Stromal cell of bone marrow (primary cell): ENCODE measurements at regions not wholly inside any gene's neighbourhood (a gene's known extent, or its start where the extent isn't known, plus 50 kb on each side); places are given as distances from the start of the nearest gene placed in this dataset.

Experiments used
- DNase-seq: peaks from one replicate; pipeline ENCODE4 v3.0.0-alpha.2; 2012; ENCODE audit warnings: low read depth

DNA sequence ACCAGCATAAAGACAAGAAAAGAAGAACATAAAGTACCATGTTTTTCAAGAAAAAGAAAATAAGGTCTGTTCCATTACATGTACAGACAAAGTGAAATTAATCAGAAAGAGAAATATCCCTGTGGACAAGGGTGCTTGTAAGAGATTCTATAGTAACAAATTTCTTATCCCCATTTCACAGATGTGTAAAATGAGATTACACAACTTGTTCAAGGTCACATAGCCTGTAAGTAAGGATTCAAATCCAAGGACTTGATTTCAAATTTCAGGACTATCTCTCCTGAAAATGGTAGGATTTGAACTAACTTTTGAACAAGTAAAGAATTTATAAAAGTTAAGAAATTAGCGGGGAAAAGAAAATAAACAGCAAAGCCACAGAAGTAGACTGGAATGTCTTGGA, 248.2 kb upstream of the SLC39A10 start:
- DNase-seq, result no peak

DNA sequence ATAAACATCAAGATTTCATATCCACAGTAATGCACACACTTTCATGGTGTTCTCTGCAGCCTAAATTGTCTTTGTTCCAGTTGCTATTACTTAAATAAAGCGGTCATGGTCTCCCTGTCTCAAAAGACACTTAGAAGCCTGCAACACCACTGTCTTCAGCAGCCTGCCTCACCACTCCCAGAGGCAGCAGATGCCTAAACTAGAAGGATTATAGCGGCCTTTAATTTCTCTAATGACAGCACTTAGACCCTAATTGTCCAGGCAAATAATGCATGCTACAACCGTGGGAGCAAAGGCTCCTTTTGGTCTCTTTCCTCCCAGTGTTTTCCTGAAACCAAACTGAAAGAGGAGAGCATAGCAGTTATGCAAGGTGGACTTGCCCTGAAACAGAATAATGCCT, 248.8 kb upstream of the SLC39A10 start:
- no peak for DNase-seq

DNA sequence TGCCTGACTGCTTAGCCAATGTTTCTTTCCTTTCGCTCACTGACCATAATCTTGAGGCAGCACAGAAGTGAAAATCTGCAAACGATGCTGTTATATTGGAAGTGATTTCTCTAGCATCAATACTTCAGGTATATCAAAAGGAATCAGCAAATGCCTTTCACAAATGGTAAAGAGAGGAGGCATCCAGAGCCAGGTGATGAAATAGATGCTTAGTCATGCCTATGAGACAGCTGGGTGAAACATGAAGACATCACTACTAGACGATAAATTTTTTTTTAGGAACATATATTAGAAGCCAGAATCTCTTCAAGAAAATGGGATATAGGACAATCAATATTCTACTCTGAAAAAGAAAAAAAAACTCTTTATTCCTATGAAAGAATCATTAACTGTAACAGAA, 249.2 kb upstream of the SLC39A10 start:
- DNase-seq, result peak; percentile 0

DNA sequence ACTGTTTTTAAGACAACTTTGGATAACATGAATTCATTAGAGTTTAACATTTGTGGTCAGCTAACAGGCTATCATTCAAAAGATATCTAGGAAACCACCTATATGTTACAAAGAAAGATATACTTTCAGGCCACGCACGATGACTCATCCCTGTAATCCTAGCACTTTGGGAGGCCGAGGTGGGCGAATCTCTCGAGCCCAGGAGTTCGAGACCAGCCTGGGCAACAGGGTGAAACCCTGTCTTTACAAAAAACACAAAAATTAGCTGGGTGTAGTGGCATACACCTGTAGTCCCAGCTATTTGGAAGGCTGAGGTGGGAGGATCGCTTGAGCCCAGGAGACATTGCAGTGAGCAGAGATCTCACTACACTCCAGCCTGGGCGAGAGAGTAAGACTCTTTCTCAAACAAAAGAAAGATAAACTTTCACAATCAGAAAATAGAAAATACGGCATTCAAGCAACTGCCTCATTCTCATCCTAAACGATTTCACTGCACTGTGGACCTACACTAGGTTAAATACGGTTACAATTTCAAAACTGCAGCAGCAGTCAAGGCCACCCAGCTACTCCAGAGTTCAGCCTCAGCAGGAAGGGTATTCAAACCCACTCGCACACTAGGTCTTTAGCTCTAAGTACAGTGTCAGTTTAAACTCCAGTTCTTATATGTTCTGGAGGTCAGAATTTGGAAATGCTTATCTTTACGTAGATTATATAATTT, 250.0 kb upstream of the SLC39A10 start:
- no peak for DNase-seq

DNA sequence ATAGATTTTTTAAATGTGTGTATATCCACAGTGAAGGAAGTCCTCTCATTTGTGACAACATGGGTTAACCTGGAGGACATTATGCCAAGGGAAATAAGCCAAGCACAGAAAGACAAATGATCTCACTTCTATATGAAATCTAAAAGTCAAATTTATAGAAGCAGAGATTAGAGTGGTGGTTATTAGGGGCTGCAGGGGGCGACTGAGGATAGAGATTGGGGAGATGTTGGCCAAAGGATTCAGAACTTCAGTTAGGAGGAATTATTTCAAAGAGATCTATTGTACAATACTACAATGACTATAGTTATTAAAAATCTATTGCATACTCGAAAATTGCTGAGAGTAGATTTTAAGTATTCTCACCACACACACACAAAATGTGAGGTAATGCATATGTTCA, 252.4 kb upstream of the SLC39A10 start:
- peak; percentile 1 for DNase-seq

DNA sequence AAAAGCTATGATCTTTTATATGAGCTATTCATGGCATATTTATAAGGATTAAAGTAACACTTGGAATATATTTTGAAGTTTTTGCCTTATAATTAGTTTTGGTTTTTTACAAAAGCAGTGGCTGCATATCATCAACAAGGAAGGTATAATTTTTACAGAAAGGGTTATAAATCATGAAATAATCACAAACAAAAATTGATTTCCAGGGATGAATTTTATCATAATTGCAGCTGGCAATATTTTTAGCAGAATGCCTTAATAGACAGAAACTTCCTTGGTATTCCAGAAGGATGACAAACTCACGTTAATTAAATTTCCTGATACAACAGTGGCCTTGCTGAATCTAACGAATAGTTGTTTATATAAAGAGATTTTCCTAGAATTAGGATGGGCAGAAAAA, 260.5 kb upstream of the SLC39A10 start:
- no peak for DNase-seq

DNA sequence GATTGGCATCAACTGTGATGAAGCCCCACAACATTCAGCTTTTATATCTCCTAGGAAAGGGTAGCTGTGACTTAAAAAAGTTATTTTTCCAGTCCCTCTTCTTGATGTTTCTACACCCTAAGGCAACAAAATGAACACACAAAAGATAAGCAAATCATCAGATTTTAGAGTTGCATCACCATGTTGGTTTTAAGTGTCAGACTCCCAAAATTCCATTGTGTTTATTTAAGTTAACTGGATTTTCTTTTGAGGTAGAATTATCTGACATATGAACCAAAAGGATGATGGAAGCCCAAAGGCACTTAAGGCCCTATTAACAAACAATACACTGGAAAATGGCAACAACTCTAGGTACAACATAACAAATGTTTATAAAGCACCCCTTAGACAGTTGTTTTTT, 261.7 kb upstream of the SLC39A10 start:
- DNase-seq, result no peak

DNA sequence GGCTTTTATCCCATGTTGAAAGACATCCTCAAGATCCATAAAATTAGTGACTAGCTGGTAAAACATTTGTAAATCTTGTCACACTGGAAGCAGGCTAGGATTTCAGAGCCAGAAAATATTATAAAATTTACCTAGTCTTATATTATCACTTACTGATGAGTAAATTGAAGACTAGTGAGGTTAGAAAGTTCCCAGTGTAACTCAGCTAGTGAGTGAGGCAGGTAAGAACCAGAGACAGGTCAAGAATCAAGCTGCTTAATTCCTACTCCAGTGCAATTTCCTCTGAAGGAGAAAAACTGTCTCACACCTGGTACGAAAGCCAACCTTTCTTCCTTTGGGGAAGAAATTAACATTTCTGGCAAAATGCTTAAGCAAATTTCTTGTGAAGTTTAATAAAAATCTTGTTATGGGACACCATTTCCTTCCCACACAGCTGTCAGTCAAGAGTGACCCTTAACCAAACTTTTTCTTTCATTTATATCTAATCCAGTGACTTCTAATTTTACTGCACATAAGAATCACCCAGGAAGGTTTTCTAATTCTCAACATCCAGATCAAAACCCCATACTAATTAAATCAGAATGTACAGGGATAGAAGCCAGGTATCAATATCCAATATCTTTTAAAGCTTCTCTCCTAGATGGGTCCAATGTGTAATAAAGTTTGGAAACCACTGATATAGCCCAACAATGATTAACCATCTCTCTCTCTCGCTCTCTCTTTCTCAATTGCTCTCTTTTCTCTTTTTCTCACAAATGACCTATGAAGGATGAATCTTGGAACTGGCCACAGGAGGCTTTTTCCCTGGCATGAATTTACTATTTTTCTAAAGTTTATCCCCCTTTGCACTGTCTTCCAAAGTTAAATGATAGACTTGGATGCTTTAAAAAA, 264.3 kb upstream of the SLC39A10 start:
- no peak for DNase-seq

DNA sequence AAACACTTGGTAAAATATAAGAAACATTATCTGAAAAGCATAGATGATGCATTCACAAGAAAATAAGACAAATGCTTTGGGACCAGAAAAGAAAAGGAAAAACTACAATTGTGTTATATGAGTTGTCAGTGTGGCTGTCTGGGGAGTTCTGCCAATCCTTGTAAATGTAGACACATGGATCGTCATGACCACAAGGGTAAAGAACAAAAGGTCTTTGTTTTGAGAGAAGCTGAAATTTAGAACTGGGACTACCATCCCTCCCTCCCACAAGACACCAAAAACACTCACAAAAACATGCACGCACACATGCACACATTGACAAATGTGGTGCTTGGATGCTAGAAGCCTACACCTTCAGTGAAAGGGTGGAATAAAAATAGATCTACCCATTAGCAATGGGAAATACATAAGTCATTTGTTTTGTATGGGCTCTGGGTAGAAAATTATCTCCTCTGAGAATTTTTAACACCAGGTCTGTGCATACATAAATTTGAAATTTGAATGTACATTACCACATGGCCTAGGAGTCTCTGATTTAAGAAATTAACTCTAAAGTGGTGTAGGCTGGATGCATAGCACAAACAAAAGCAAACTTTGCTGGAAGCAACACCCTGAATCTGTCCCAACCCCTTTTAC, 266.2 kb upstream of the SLC39A10 start:
- DNase-seq, result no peak

DNA sequence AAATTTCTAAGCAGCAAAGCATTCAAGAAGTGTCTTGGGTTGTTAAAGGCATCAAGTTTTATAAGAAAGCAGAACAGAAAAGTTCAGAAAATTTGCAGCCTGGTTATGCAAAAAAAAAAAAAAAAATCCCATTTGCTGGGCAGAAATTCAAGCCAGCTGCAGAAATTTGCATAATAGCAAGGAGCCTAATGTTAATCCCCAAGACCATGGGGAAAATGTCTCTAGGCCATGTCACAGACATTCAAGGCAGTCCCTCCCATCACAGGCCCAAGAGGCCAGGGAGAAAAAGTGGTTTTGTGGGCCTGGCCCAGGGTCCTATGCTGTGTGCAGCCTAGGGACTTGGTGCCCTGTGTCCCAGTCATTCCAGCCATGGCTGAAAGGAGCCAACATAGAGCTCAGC, 269.0 kb upstream of the SLC39A10 start:
- DNase-seq, result no peak

DNA sequence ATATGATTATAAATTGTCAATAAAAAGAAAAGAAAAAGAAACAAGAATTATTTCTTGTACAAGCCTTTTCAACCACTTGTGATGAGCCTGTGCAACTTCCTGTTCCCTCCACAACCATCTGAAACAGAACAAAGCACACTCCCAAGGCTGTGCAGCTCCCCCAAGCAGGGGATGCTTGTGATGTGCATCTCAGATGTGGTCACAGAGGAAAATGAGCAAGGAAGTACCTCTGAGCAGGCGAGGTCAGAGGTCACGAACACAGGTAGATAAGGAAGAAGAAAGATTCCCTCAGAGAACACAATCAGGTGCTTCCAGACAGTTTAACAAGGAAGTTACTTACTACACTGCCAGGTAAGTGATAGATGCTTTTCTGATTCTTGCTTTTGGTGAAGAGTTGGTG, 274.8 kb upstream of the SLC39A10 start:
- DNase-seq, result no peak

DNA sequence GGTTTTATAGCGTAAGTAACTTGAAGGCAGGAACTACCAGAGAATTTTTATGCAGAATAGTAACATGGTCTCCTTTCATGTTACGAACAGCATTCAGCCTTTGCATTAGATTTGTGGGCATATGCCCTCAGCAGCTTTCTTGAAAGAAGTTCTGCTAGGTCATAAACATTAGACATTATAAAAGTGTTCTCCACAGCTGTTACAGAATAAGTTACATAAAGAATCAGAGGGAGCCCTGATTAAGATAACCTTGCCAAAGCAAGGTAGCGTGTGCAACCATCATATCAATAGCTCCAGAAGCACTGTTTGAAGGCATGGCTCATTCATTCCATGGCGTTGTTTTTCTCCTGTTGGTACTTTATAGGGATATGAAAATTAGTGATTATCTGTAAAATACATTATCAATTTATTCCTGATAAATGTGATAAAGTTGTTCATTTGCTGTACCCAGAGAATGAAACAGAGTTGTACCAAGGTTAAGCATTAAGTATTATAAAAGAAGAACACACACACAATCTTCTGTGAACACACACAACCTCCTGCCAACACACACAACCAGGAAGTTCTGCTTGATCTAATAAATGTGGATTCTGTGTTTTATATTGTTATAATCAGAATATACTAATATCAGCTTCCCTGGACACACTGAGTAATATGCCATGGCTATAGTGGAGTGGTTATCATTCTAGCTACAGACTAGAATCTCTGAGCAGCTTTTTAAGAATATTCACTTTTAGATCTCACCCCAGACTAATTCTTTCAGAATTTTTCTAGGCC, 286.7 kb upstream of the SLC39A10 start:
- DNase-seq, result no peak

DNA sequence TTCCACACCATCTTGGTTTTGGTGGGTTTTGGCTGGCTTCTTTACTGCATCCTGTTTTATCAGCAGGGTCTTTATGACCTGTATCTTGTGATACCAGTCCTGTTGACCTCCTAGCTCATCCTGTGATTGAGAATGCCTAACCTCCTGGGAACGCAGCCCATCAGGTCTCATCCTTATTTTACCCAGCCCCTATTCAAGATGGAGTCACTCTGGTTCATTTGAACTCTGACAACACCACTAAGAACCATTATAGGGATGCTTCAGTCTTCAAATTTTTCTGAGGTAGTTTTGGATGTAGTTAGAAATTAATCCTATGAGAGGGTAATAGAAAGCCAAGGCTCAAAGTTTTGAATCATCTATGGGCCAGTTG, 287.8 kb upstream of the SLC39A10 start:
- no peak for DNase-seq

DNA sequence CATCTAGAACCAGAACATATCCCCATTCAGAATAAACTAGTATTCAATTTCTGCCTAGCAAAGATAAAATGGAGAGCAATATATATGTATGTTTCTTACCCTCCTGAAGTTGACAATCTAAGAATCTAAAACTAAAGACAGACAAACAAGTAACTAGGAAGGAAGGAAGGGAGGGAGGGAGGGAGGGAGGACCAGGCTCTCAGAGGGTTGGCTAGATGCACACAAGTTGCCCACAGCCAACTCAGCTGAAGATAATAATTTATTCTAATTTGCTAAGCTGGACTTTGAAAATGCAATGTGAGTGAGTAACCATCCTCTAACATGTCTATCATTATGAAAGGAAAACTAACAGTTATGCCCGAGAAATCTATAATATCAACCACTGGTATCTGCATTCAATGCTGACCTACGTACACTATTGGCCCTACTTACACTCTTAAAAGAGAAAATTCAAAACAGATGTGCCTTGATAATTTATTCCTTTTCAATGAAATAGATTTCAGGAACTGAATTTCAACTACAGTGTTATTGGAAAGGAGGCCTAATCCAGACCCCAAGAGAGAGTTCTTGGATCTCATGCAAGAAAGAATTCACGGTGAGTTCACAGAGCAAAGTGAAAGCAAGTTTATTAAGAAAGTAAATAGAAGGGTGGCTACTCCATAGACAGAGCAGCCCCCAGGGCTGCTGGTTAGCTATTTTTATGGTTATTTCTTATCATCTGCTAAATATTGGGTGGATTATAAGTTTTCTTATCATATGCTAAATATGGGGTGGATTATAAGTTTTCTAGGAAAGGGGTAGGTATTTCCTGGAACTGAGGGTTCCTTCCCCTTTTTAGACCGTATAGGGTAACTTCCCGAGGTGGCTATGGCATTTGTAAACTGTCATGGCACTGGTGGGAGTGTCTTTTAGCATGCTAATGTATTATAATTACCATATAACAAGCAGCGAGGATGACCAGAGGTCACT, 288.5 kb upstream of the SLC39A10 start:
- DNase-seq, result no peak

DNA sequence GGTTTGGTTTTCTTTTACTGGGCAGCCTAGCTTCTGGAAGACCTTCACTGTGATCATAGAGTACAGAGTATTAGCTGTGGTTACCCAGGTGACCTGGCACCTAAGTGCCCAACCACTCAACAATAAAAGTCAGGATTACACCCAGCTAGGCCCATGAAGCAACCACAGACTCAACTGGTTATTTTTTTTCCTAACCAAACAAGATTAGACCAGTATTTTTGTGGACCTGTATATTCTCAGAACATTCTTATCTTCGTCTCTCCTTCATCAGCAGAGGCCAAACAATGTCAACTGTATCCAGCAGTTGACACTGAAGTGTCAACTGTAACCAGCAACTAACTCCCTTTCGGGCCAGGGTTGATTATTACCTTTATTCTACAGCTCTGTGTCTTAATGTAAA, 289.2 kb upstream of the SLC39A10 start:
- no peak for DNase-seq

DNA sequence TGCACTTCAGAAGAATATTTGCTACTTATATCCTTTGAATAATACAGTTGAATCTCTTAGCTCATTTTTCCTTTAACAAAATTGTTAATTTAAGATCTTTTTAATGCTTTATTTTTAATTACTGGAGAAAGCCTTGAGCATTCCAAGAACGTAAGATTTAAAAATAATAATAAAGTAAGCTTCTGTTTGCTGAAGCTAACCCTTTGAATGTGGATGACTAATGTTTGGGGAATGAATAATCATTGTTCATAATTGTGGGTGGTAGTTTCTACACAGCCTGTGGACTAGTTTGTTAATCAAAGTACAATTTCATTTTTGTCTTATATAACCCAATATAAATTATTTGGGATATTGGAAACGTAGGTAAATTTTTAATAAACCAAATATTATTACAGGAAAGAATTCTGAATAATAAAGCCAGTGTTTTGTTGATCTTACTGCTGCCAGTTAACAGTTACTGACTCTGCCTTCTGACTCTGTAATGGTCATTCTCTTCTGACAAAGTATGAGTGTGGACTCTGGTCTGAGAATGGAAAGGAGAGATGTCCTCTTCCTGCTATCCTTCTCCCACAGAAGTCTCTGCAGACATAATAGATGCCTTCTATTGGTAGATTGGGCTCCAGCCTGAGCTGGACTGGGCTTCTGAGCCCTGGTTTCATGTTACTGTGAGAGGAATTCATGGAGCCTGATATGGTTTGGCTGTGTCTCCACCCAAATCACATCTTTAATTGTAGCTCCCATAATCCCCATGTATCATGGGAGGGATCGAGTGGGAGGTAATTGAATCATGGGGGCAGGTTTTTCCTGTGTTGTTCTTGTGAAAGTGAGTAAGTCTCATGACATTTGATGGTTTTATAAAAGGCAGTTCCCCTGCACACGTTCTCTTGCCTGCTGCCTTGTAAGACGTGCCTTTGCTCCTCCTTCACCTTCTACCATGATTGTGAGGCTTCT, 292.7 kb upstream of the SLC39A10 start:
- DNase-seq, result peak; percentile 29

DNA sequence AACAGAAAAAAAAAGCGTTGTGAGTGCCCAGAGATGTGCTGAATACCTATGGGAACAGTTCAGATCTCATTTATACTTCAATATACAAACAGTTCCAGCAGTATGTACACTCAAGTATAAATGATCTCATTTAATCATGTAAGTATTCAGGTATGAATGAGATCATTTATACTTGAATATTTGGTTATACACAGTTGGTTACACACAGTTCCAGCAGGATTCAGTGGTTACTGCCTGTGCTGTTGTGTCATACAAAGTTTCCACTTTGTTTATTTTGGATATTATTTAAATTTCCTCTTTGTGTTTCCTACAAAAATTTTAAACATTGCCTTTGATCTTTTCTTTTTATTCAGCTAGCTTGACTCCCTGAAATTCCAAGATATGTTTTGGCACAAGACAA, 293.5 kb upstream of the SLC39A10 start:
- DNase-seq, result peak; percentile 7

DNA sequence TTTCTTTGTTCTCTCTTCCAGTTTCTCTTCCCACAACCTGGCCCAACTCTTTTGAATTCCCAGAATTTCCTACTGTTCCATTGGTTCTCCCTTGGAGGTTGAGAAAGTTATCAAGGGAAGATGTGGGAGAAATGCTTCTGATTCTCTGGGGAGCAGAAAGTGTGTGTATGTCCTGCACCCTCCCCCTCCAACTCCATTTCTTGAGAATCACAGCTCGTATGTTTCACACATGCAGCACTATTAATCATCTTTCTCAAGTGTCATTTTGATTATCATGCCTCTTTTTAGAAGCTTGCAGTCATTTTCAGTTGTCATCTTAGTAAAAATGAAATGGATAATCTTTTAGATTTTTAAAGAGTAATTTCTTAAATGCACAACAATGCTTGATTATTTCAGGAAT, 296.8 kb upstream of the SLC39A10 start:
- DNase-seq, result no peak

DNA sequence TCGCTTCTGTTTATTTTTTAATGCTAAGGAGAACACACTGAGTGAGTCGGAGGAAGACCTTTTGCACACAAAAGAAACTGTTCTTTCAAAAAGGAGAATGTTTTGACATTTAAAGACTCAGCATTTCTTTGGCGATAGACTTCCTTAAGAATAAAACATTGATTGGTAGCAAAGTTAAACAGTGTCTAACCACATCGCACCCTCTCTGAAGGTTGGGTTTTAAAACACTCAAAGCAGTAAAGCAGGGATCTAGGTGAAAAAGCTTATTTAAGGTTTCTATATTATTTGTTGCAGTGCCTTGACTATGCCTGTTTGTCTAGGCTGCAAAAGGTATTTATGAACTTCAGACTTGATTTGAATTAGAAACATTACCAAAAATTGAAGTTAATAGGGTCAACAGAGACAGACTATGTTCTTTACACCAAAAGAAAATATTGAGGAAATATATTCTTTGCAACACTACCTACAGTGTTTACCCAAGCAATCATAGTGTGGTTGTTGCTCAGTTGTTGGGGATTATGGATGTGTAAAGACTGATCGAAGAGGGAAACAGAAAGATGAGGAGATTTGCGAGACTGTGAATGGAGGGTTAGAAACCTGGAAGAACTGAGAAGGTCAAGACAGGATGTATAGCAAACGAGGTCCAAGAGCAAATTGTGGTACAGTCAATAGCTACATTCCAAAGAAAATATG, 297.8 kb upstream of the SLC39A10 start:
- DNase-seq, result no peak
